ENCODE measurements at regions not wholly inside any gene's neighbourhood (a gene's known extent, or its start where the extent isn't known, plus 50 kb on each side); places are given as distances from the start of the nearest gene placed in this dataset.

GRCh38 chr4:81527115-81527514 is 55.4 kb upstream of the RASGEF1B start:
- H3K9me3 ChIP-seq (ENCODE audit: control extremely low read depth in 1 of 3, control insufficient read depth in 2 of 3, insufficient read depth in 1 of 3, low read length in 2 of 3): peaks cover 0 to 26% (median 18%) of the 10 kb centered on the region in 3 donors
- WGBS (ENCODE audit: insufficient coverage): 86% methylated on average over 4 of the region's 4 CpGs
- H3K36me3 ChIP-seq (replicated peaks in 1 of 2; ENCODE audit: control extremely low read depth in 1 of 2, control insufficient read depth in 1 of 2, extremely low read depth in 1 of 2, insufficient read depth in 2 of 2, low read length in 1 of 2): no peaks in the 10 kb centered on the region
- no peaks in the 10 kb centered on the region for H3K79me2 ChIP-seq (ENCODE audit: control insufficient read depth, insufficient read depth, low read length)
- H3K4me1 Mint-ChIP-seq: peaks cover 24% of the 10 kb centered on the region
- no peaks in the 10 kb centered on the region for H4K20me1 ChIP-seq (ENCODE audit: control insufficient read depth, insufficient read depth, low read length, poor library complexity, severe bottlenecking)
- no peak overlapping the region for H2AFZ ChIP-seq (ENCODE audit: insufficient read depth, low read depth, low read length, poor library complexity, severe bottlenecking)
- H3K27ac Mint-ChIP-seq: no peak overlapping the region
- no peak overlapping the region for H3K4me3 Mint-ChIP-seq
- peaks cover 11% of the 10 kb centered on the region for H3K9me3 Mint-ChIP-seq (ENCODE audit: insufficient read depth)
- H3K27me3 Mint-ChIP-seq: no peaks in the 10 kb centered on the region
- ChIA-PET POLR2A (no interaction called here), CTCF (interaction anchor here (0.8 to 1.4 kb wide), 2 partner anchors 14 to 54 kb away, joined by 3 read pairs; no protein-coding TSS in a partner anchor)
- H3K27ac ChIP-seq (ENCODE audit: low read length in 2 of 2): no peak overlapping the region
- no peak for ATAC-seq (ENCODE audit: low read depth)
- no peak overlapping the region for H3K4me2 ChIP-seq (replicated peaks; ENCODE audit: low read depth, low read length, poor library complexity, severe bottlenecking)
- H3K27me3 ChIP-seq (replicated peaks in 1 of 4; ENCODE audit: control extremely low read depth in 1 of 4, control insufficient read depth in 3 of 4, insufficient read depth in 4 of 4, low read length in 3 of 4): no peaks in the 10 kb centered on the region
- intact Hi-C loops (cut with micrococcal nuclease): no loop called here
- DNase-seq: no peak
- H3K9ac ChIP-seq (ENCODE audit: low read length): no peak overlapping the region
- H3K4me3 ChIP-seq (ENCODE audit: control extremely low read depth in 1 of 5, extremely low read depth in 1 of 5, insufficient read depth in 1 of 5, low read depth in 2 of 5, low read length in 4 of 5): no peak overlapping the region
- TF ChIP-seq, protein P1, sequence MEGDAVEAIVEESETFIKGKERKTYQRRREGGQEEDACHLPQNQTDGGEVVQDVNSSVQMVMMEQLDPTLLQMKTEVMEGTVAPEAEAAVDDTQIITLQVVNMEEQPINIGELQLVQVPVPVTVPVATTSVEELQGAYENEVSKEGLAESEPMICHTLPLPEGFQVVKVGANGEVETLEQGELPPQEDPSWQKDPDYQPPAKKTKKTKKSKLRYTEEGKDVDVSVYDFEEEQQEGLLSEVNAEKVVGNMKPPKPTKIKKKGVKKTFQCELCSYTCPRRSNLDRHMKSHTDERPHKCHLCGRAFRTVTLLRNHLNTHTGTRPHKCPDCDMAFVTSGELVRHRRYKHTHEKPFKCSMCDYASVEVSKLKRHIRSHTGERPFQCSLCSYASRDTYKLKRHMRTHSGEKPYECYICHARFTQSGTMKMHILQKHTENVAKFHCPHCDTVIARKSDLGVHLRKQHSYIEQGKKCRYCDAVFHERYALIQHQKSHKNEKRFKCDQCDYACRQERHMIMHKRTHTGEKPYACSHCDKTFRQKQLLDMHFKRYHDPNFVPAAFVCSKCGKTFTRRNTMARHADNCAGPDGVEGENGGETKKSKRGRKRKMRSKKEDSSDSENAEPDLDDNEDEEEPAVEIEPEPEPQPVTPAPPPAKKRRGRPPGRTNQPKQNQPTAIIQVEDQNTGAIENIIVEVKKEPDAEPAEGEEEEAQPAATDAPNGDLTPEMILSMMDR (IDR thresholded peaks at IDR 0.05): no peak
- TF ChIP-seq EZH2 (IDR thresholded peaks at IDR 0.05; ENCODE audit: borderline replicate concordance, insufficient read depth, low read depth, low read length, poor library complexity, severe bottlenecking): no peak
- peaks cover 3 to 8% of the 10 kb centered on the region in 2 donors for H3K4me1 ChIP-seq (ENCODE audit: control insufficient read depth in 2 of 2, insufficient read depth in 2 of 2, low read length in 2 of 2)

- Histone ChIP-seq H3K27ac (ENCODE audit: low read length in 2 of 2) (no peak overlapping the region), H4K20me1 (ENCODE audit: control insufficient read depth, insufficient read depth, low read length, poor library complexity, severe bottlenecking) (no peaks in the 10 kb centered on the region), H2AFZ (ENCODE audit: insufficient read depth, low read depth, low read length, poor library complexity, severe bottlenecking) (no peak overlapping the region), H3K4me1 (ENCODE audit: control insufficient read depth in 2 of 2, insufficient read depth in 2 of 2, low read length in 2 of 2) (peaks cover 3 to 8% of the 10 kb centered on the region in 2 donors), H3K9ac (ENCODE audit: low read length) (no peak overlapping the region), H3K27me3 (replicated peaks in 1 of 4; ENCODE audit: control extremely low read depth in 1 of 4, control insufficient read depth in 3 of 4, insufficient read depth in 4 of 4, low read length in 3 of 4) (no peaks in the 10 kb centered on the region), H3K4me2 (replicated peaks; ENCODE audit: low read depth, low read length, poor library complexity, severe bottlenecking) (no peak overlapping the region), H3K4me3 (ENCODE audit: control extremely low read depth in 1 of 5, extremely low read depth in 1 of 5, insufficient read depth in 1 of 5, low read depth in 2 of 5, low read length in 4 of 5) (no peak overlapping the region), H3K79me2 (ENCODE audit: control insufficient read depth, insufficient read depth, low read length) (no peaks in the 10 kb centered on the region), H3K9me3 (ENCODE audit: control extremely low read depth in 1 of 3, control insufficient read depth in 2 of 3, insufficient read depth in 1 of 3, low read length in 2 of 3) (peaks cover 0 to 26% (median 18%) of the 10 kb centered on the region in 3 donors), H3K36me3 (replicated peaks in 1 of 2; ENCODE audit: control extremely low read depth in 1 of 2, control insufficient read depth in 1 of 2, extremely low read depth in 1 of 2, insufficient read depth in 2 of 2, low read length in 1 of 2) (no peaks in the 10 kb centered on the region)
- no peak for ATAC-seq (ENCODE audit: low read depth)
- POLR2A ChIA-PET: no interaction called here
- TF ChIP-seq, protein P1 (IDR thresholded peaks at IDR 0.05): no peak
- no peak for TF ChIP-seq EZH2 (IDR thresholded peaks at IDR 0.05; ENCODE audit: borderline replicate concordance, insufficient read depth, low read depth, low read length, poor library complexity, severe bottlenecking)
- intact Hi-C loops (cut with micrococcal nuclease): no loop called here
- DNase-seq: no peak
- CTCF ChIA-PET: interaction anchor here (1.4 kb wide), 1 partner anchor 54 kb away, joined by 3 read pairs; no protein-coding TSS in a partner anchor
- peaks cover 24% of the 10 kb centered on the region for H3K4me1 Mint-ChIP-seq
- H3K27me3 Mint-ChIP-seq: no peaks in the 10 kb centered on the region
- H3K27ac Mint-ChIP-seq: no peak overlapping the region
- whole genome bisulfite sequencing (ENCODE audit: insufficient coverage): no CpG with 5 or more reads among the region's 2 CpGs
- H3K9me3 Mint-ChIP-seq (ENCODE audit: insufficient read depth): peaks cover 11% of the 10 kb centered on the region
- H3K4me3 Mint-ChIP-seq: no peak overlapping the region
Measured at GRCh38 chr4:81526706-81527105, 55.0 kb upstream of the RASGEF1B start.
